GM12878 (cell line): ENCODE measurements at regions not wholly inside any gene's neighbourhood (a gene's known extent, or its start where the extent isn't known, plus 50 kb on each side); places are given as distances from the start of the nearest gene placed in this dataset.

ENCODE experiments used
- ATAC-seq: fragments of 200-7000 bp; cut with Tn5 transposase; 3 replicates; pipeline ENCODE4 v1.9.1; 2020; ENCODE audit warnings: mild to moderate bottlenecking, moderate library complexity
- BruUV-seq: library from RNA; stranded (reverse); fragments of 400-500 nt; replicated peaks from 2 replicates; lab custom pipeline; 2021; lab: Mats Ljungman, UMichigan
- CTCF ChIA-PET: fragments of 300-600 bp; sonication (Branson Sonifier 250); formaldehyde crosslinking; extraction: SDS; loops from one replicate; lab custom pipeline; 2021; ENCODE audit warnings: inconsistent platforms; lab: Yijun Ruan, JAX
- POLR2A ChIA-PET: fragments of 350-600 bp; formaldehyde crosslinking; extraction: SDS; loops from one replicate; lab custom pipeline; 2021; ENCODE audit warnings: inconsistent platforms; lab: Charles Lee
- RAD21 ChIA-PET: fragments of 300-600 bp; sonication (Branson Sonifier 250); formaldehyde crosslinking; loops from one replicate; lab custom pipeline; 2023; ENCODE audit warnings: antibody characterized with exemption; ENCODE audit not compliant: unreplicated experiment; lab: Charles Lee
- SMC1A ChIA-PET: fragments of 300-600 bp; sonication (Branson Sonifier 250); formaldehyde crosslinking; loops from one replicate; lab custom pipeline; 2023; ENCODE audit not compliant: unreplicated experiment, uncharacterized antibody; lab: Charles Lee
- DNase-seq: peaks from one replicate; pipeline ENCODE4 v3.0.0-alpha.2; 2011; ENCODE audit warnings: low read depth, low spot score
- FAIRE-seq: peaks from 3 replicates; lab custom pipeline; 2011; peaks lifted over from hg19 to GRCh38; lab: Jason Lieb, UNC
- H2AFZ ChIP-seq: 2 replicates; pipeline ENCODE4 v1.6.0; 2011; ENCODE audit warnings: low read depth, low read length, control low read depth; ENCODE audit not compliant: control insufficient read depth
- H3K27ac ChIP-seq: 2 replicates; pipeline ENCODE4 v1.5.1; 2011; ENCODE audit warnings: control low read depth; ENCODE audit not compliant: control insufficient read depth, insufficient read depth
- H3K27me3 ChIP-seq, 2 experiments: replicated peaks in 1 of 2; 2 replicates each; pipeline versions ENCODE4 v1.6.0 to v1.6.1; 2011; ENCODE audit warnings: low read length in 1 of 2; ENCODE audit not compliant: control insufficient read depth in 2 of 2, insufficient read depth in 2 of 2
- H3K36me3 ChIP-seq, 2 experiments: 2 replicates each; pipeline ENCODE4 v1.5.1; 2011; ENCODE audit warnings: low read length in 1 of 2; ENCODE audit not compliant: control insufficient read depth in 2 of 2, insufficient read depth in 2 of 2
- H3K4me1 ChIP-seq: 2 replicates; pipeline ENCODE4 v1.6.1; 2011; ENCODE audit warnings: mild to moderate bottlenecking, low read length, moderate library complexity, mixed read lengths; ENCODE audit not compliant: control insufficient read depth, insufficient read depth
- H3K4me2 ChIP-seq: 2 replicates; pipeline ENCODE4 v1.6.0; 2011; ENCODE audit warnings: control low read depth; ENCODE audit not compliant: control insufficient read depth, insufficient read depth
- H3K4me3 ChIP-seq: fragments of 200-600 bp; sonication (generic); 2 replicates; pipeline ENCODE4 v1.5.1; 2016
- H3K79me2 ChIP-seq: 2 replicates; pipeline ENCODE4 v1.6.0; 2011; ENCODE audit warnings: low read length; ENCODE audit not compliant: control insufficient read depth, insufficient read depth
- H3K9ac ChIP-seq: 2 replicates; pipeline ENCODE4 v1.8.0; 2011; ENCODE audit warnings: low read length, control low read depth, mixed read lengths; ENCODE audit not compliant: control insufficient read depth, insufficient read depth
- H3K9me3 ChIP-seq: replicated peaks from 3 replicates; pipeline ENCODE4 v1.5.1; 2011; ENCODE audit warnings: mild to moderate bottlenecking, low read length; ENCODE audit not compliant: control insufficient read depth, insufficient read depth
- H4K20me1 ChIP-seq: 2 replicates; pipeline ENCODE4 v1.6.0; 2011; ENCODE audit not compliant: control insufficient read depth, insufficient read depth
- ASH2L ChIP-seq: fragments of 300-600, 200-600 bp; sonication (generic); IDR thresholded peaks from 2 replicates; pipeline ENCODE4 v1.6.1; 2017; ENCODE audit warnings: low read depth, mild to moderate bottlenecking, borderline replicate concordance
- BCL11A ChIP-seq: IDR thresholded peaks from 2 replicates; pipeline ENCODE4 v1.6.1; 2011; ENCODE audit warnings: low read depth, low read length
- EED ChIP-seq: sonication (generic); IDR thresholded peaks from 2 replicates; pipeline ENCODE4 v1.6.1; 2016; ENCODE audit warnings: antibody characterized with exemption, low read depth
- NFIC ChIP-seq: IDR thresholded peaks from 2 replicates; pipeline ENCODE4 v1.6.1; 2012; ENCODE audit warnings: low read depth, mild to moderate bottlenecking, inconsistent platforms, low read length, moderate library complexity
- RAD51 ChIP-seq: fragments of 450-650 bp; IDR thresholded peaks from 2 replicates; pipeline ENCODE4 v1.6.1; 2016; ENCODE audit warnings: moderate library complexity, mild to moderate bottlenecking, inconsistent platforms
- REST ChIP-seq: IDR thresholded peaks from 2 replicates; pipeline ENCODE4 v1.6.1; 2012; ENCODE audit warnings: mild to moderate bottlenecking, low read depth, low read length
- SUZ12 ChIP-seq: fragments of 200-600 bp; sonication (generic); IDR thresholded peaks from one replicate; pipeline ENCODE4 v1.6.1; 2018; ENCODE audit warnings: antibody characterized with exemption, mild to moderate bottlenecking; ENCODE audit not compliant: unreplicated experiment
- TBL1XR1 ChIP-seq: IDR thresholded peaks from 2 replicates; pipeline ENCODE4 v1.6.1; 2012; ENCODE audit warnings: low read depth, low read length, improper control_type of control experiment
- ZNF207 ChIP-seq: fragments of 450-650 bp; IDR thresholded peaks from 2 replicates; pipeline ENCODE4 v1.6.1; 2014; ENCODE audit warnings: antibody characterized with exemption, mild to moderate bottlenecking, borderline replicate concordance
- WGBS: methylation state at CpG from one replicate; pipeline ENCODE4 v1.1.6; 2016; ENCODE audit warnings: low lambda C conversion rate; ENCODE audit not compliant: insufficient replicate concordance, insufficient coverage; ENCODE audit errors: missing lambda C conversion rate; 5-methylcytosine and 5-hydroxymethylcytosine counted together
- in situ Hi-C: fragments of 300-500 bp; cut with MboI; formaldehyde crosslinking; loops from 9 replicates; pipeline ENCODE4 v1.14.3; 2018; ENCODE audit warnings: mixed read lengths
- intact Hi-C: fragments of 100-400 bp; cut with micrococcal nuclease; formaldehyde crosslinking; loops from one replicate; pipeline ENCODE4 v1.14.2; 2022; ENCODE audit not compliant: unreplicated experiment
- TF ChIP-seq, protein P1 (sequence below): IDR thresholded peaks from 2 replicates; pipeline ENCODE4 v1.6.1; 2011; ENCODE audit warnings: low read depth, mild to moderate bottlenecking, low read length, moderate library complexity, borderline replicate concordance; ENCODE audit errors: extremely low read depth

GRCh38 chr4:74535512-74535911, 90.6 kb downstream of the AREG start (continued):
- no peak for TF ChIP-seq REST
- TF ChIP-seq, all 136 proteins: peak for 0

- ChIA-PET CTCF (no interaction called here), RAD21 (interaction anchor here (2.0 kb wide), 1 partner anchor 135 kb away, joined by 6 read pairs; no protein-coding TSS in a partner anchor), POLR2A (no interaction called here), SMC1A (no interaction called here)
- ATAC-seq, result no peak
- H3K27me3 ChIP-seq, result no peaks in the 10 kb centered on the region
- H3K4me1 ChIP-seq, result no peaks in the 10 kb centered on the region
- H3K4me2 ChIP-seq, result no peak overlapping the region
- in situ Hi-C loops, result loop anchor here (10.0 kb wide), 1 partner anchor 162 kb away; no protein-coding TSS in a partner anchor
- FAIRE-seq, result no peak
- WGBS, result 7% methylated on average over 1 of the region's 1 CpG
- H3K9ac ChIP-seq, result no peak overlapping the region
- H3K79me2 ChIP-seq, result no peaks in the 10 kb centered on the region
- DNase-seq, result no peak
- H3K9me3 ChIP-seq, result no peaks in the 10 kb centered on the region
- H2AFZ ChIP-seq, result no peak overlapping the region
- BruUV-seq, result no TSS peak
- no peak overlapping the region for H3K4me3 ChIP-seq
- H3K36me3 ChIP-seq, result no peaks in the 10 kb centered on the region
- no peaks in the 10 kb centered on the region for H4K20me1 ChIP-seq
- intact Hi-C loops, result loop anchor here (2.0 to 5.0 kb wide), 2 partner anchors 86 to 134 kb away; no protein-coding TSS in a partner anchor
- no peak overlapping the region for H3K27ac ChIP-seq
- no peak for TF ChIP-seq EED
- TF ChIP-seq, protein P1, sequence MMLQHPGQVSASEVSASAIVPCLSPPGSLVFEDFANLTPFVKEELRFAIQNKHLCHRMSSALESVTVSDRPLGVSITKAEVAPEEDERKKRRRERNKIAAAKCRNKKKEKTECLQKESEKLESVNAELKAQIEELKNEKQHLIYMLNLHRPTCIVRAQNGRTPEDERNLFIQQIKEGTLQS, result no peak
- no peak for TF ChIP-seq NFIC
- no peak for TF ChIP-seq ZNF207
- no peak for TF ChIP-seq TBL1XR1
- TF ChIP-seq ASH2L, result no peak
- no peak for TF ChIP-seq SUZ12
- no peak for TF ChIP-seq BCL11A
- TF ChIP-seq RAD51, result no peak
Observed at GRCh38 chr4:74536557-74536956, 91.6 kb downstream of the AREG start.
